Fibroblast of the aortic adventitia (primary cell): ENCODE measurements at regions not wholly inside any gene's neighbourhood (a gene's known extent, or its start where the extent isn't known, plus 50 kb on each side); places are given as distances from the start of the nearest gene placed in this dataset.
"Not testable (repeated sequence)": the region's sequence is repeated elsewhere in the genome, so short reads cannot be mapped to it uniquely, and the experiment has no call there.

Source experiments
- DNase-seq: peaks from one replicate; pipeline ENCODE4 v3.0.0-alpha.2; 2010; ENCODE audit warnings: low read depth
- H3K4me3 ChIP-seq: 2 replicates; pipeline ENCODE4 v1.5.1; 2011; ENCODE audit warnings: low read depth, mild to moderate bottlenecking, control low read depth, low read length, moderate library complexity
- TF ChIP-seq, protein P1 (sequence below): IDR thresholded peaks from 2 replicates; pipeline ENCODE4 v1.5.1; 2011; ENCODE audit warnings: mild to moderate bottlenecking, low read length, control low read depth, inconsistent platforms; ENCODE audit not compliant: insufficient read depth

DNA sequence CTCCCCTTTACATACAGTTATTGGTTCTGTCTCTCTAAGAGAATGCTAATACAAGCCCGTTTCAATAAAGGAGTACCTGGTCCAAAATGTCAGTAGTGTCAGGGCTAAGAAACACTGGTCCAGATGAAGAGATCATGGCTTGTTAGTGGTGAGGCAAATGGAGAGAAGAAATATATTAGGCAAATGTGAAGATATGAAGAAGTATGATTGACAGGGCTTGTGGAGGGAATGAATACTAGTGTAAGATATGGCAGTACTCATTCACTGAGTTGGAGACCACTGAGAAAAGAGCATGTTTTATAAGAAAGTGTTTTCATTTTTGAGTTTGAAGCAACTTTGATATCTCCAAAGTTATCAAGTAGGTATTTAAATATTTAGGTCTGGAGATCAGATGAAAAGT is 290.5 kb upstream of the MEF2C start:
- no peak for DNase-seq
- TF ChIP-seq, protein P1, sequence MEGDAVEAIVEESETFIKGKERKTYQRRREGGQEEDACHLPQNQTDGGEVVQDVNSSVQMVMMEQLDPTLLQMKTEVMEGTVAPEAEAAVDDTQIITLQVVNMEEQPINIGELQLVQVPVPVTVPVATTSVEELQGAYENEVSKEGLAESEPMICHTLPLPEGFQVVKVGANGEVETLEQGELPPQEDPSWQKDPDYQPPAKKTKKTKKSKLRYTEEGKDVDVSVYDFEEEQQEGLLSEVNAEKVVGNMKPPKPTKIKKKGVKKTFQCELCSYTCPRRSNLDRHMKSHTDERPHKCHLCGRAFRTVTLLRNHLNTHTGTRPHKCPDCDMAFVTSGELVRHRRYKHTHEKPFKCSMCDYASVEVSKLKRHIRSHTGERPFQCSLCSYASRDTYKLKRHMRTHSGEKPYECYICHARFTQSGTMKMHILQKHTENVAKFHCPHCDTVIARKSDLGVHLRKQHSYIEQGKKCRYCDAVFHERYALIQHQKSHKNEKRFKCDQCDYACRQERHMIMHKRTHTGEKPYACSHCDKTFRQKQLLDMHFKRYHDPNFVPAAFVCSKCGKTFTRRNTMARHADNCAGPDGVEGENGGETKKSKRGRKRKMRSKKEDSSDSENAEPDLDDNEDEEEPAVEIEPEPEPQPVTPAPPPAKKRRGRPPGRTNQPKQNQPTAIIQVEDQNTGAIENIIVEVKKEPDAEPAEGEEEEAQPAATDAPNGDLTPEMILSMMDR = no peak
- no peak overlapping the region for H3K4me3 ChIP-seq

DNA sequence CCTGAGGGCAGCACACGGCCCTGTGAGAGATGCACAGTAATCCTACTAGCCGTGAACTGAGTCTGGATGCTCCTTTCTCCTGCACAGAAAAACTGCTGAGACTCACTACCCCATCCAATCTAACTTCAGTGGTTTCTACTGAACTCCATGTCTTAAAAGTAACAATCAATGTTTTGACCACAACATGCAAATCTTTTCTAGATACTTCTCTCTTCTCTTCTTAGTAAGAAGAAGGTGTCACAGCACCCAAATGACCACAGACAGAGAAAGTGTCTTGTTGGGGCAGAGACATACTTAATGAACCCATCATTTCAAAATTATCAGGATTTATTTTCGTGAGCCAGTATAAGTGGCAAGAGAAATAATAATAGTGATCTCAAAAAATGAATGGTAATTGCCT is 285.8 kb upstream of the MEF2C start:
- no peak for DNase-seq
- no peak overlapping the region for H3K4me3 ChIP-seq
- TF ChIP-seq, protein P1 = no peak

DNA sequence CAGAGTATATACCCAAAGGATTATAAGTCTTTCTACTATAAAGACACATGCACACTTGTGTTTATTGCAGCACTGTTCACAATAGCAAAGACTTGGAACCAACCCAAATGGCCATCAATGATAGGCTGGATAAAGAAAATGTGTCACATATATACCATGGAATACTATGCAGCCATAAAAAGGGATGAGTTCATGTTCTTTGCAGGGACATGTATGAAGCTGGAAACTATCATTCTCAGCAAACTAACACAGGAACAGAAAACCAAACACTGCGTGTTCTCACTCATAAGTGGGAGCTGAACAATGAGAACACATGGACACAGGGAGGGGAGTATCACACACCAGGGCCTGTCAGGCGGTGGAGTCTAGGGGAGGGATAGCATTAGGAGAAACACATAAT is 281.7 kb upstream of the MEF2C start:
- not testable (repeated sequence) for DNase-seq, H3K4me3 ChIP-seq

DNA sequence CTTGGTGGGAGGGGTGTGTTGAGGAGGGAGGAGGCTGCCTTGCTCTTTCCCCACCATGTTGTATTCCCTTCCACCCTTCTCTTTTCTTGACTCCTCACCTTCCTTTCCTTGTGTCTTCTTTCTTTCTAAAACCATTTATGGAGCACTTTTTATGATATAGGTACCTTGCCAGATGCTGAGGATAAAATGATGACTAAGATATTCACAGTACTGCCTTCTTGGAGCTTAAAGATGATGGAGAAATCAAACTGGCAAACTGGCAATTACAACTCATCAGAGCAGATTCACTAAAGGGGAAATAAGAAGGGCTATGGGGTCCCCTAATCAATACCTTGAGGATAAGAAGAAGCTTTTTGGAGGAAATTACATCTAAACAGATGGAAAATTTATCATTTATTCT is 273.2 kb upstream of the MEF2C start:
- TF ChIP-seq, protein P1 = no peak
- DNase-seq = no peak
- no peak overlapping the region for H3K4me3 ChIP-seq

DNA sequence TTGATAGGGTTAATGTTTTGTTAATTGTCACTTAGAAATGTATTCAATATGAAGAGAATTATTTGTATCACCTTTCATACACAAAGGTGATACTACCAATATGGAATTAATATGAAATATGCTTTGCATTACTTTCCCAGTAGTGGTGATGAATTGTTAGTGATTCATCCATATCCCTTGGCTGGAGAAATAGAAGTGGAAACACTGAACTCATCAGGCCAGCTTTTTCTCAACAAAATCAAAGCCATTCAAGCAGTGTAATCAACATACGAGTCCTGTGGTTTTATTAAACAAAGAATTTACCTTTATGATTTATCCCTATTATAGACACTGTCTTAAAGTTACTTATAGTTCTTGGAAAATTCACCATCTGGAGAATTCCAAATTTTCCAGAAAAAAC is 264.0 kb upstream of the MEF2C start:
- H3K4me3 ChIP-seq = no peak overlapping the region
- TF ChIP-seq, protein P1 = no peak
- peak; percentile 20 for DNase-seq

DNA sequence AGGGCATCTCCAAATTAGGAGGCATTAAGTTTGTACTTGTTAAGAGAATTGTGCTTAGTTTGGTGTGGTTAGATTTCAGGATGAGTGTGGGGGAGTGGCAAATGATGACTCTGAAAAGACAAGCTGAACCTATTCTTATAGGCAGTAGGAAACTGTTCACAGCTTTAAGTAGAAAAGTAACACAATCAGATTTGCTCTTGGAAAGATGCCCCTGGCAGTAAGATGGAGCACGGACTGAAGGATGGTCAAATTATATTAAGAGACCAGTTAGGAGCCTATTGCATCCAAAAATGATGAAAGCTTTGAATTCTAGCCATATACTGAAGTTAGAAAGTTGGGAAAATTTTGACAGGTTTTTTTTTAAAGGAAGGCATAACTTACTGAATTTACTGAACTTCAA is 254.2 kb upstream of the MEF2C start:
- H3K4me3 ChIP-seq = no peak overlapping the region
- DNase-seq = no peak
- TF ChIP-seq, protein P1 = no peak

DNA sequence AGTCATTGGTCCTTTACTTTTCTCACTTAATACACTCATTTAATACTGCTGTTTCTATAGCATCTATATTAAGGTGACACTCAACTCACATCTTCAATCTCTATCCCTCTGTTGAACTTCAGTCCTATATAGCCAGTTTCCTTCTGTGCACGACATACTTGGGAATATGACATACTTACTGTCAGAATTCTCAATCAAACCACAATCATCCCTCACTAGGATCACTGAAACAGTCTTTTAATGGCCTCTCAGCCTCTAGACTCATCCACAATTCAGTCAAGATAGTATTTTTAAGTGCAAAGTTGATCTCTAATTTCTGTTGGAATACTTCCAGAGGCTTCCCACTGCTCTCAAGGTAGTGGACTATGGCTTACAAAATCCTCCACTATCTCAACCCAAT is 251.0 kb upstream of the MEF2C start:
- TF ChIP-seq, protein P1 = no peak
- H3K4me3 ChIP-seq = no peak overlapping the region
- DNase-seq = no peak
